T-helper 9 cell (primary cell): ENCODE measurements at regions not wholly inside any gene's neighbourhood (a gene's known extent, or its start where the extent isn't known, plus 50 kb on each side); places are given as distances from the start of the nearest gene placed in this dataset.
"Not testable (repeated sequence)": the region's sequence is repeated elsewhere in the genome, so short reads cannot be mapped to it uniquely, and the experiment has no call there.

Experiments
- DNase-seq: peaks from one replicate; pipeline ENCODE4 v3.0.0-alpha.2; 2020

DNA sequence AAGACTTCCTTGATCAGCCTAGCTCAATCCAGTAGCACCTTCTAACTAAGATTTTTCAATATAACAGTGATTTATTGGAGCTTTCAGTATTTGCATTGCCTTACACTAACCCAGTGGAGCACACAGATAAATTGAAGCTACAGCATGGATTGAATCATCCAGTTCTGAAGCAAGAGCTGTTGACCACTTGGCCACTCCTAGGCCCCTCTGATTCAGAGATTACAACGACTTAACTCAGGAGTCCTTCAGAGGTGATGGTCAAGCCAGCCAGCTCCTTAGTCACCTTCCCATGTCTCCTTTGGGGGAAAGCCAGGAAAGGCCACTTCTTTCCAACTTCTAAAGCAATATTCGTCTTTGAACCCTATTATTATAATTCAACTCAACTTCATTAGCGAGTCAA, 151.8 kb downstream of the TENT5C start:
- DNase-seq: no peak

- peak; percentile 50 for DNase-seq
Measured at GRCh38 chr1:117758444-117759316, 152.8 kb downstream of the TENT5C start.

GRCh38 chr1:117759535-117759934, 153.7 kb downstream of the TENT5C start:
- DNase-seq: no peak

DNA sequence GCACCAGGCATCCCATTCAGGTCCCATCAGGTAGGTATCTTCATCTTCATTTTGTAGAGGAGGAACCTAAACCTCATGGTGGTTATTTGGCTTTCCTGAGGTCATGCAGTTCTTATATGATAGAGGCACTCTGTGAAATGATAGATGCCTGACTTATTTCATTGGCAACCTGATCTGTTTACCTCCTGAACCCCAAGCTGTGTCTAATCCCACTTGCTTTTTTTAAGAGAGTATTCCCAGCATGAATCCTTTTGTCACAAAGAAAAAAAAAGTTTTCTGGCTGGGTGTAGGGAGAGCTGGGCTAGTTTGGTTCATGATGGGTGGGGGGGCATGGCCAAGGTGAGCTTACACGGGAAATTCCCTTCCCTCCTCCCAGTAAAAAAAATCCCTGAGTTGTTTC, 154.2 kb downstream of the TENT5C start:
- no peak for DNase-seq

GRCh38 chr1:117760485-117760884, 154.6 kb downstream of the TENT5C start:
- no peak for DNase-seq

DNA sequence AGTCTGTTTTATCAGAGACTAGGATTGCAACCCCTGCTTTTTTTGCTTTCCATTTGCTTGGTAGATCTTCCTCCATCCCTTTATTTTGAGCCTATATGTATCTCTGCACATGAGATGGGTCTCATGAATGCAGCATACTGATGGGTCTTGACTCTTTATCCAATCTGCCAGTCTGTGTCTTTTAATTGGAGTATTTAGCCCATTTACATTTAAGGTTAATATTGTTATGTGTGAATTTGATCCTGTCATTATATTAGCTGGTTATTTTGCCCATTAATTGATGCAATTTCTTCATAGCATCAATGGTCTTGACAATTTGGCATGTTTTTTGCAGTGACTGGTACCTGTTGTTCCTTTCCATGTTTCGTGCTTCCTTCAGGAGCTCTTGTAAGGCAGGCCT, 161.7 kb downstream of the GDAP2 start:
- DNase-seq: not testable (repeated sequence)

GRCh38 chr1:117770981-117771531, 158.4 kb downstream of the GDAP2 start:
- no peak for DNase-seq

GRCh38 chr1:117779364-117779763, 150.1 kb downstream of the GDAP2 start:
- DNase-seq: no peak

GRCh38 chr1:117780687-117781475, 148.5 kb downstream of the GDAP2 start:
- no peak for DNase-seq

DNA sequence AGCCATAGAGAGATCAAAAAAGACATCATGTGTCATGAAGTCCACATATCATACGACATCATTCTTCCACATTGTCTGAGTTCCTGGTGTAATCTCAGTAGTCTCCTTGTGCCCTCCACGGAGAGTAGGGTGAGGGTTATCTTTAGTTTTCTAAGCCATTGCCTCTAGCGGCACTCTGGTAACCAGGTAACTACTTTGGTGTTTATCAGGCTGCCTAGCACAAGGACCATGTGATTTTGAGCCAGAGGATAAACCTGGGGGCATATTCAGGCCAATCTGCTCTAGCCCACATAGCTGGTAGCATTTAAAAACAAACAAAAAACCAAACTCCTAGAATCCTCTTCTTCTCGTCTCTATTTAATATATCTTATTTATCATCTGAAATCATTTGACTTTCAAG, 147.4 kb downstream of the GDAP2 start:
- no peak for DNase-seq

DNA sequence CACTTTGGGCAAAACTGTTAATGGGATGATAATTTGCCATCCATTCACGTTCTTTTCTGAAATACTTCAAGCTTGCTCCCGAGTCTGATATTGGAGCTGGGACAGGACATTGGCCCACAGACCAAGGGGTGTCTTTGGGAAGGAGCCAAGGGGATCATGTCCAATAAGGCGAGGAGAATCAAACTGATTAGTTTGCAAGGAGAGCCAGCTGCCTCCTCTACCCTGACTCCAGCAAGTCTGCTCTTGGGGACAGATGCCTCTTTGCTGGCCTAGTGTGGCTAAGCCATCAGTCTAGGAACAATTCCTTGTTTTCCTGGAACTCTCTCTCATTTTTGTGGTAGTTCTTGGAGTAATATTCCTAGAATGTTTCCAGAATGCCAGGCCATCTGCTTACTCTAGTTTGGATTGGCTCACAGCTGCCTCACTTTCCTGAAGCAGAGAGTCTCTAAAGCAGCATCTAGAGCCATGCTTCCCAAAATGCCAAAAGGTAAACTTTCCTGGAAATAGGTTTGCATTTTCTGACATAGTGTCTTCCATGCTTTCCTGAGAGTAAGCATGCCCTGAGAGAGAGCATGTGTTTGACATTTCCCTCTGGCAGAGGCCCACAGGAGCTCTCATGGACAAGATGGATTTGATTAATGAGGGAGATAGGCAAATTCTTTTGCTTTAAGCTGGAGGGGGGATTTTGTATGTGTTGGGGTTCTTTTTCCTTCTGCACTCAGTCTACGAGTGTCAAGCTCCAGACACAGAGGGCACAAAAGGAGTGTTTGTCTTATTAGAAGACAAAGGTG, 145.6 kb downstream of the GDAP2 start:
- DNase-seq: no peak

DNA sequence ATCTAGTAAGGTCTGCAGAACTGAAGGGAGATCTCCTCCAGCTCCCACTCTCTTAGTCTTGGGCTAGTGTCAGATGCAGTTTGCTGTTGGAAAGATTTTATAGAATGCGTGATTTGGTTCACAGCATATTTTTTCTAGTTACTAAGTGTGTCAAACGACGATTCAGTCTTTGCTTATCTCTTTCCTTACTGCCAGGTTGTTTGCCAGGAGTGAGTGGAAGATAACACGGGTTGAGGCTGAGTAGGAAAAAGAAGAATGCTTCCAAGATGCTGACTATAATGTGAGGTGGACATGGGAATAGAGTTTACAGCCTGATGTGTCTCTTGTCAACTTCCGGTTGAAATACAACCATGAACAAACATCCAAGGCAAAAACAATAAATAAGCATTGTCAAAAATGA, 141.4 kb downstream of the GDAP2 start:
- no peak for DNase-seq

DNA sequence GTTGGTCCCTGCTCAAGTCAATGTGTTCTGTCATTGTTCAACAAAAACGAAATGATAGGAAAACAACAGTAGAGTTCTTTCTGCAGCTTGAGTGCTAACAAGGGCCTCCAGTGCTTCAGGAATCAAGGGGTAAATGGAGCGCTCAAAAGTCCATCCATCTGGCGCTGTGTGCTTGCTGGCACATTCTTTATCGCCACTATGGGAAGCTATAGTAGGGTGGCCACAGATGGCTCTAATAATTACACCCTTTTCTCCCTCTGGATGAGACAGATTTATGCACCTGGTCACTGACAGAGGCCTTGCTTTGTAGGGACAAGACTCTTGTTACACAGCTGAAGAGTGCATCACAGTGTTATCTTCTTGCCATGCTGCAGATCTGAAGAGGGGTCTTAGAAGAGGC, 136.0 kb downstream of the GDAP2 start:
- no peak for DNase-seq

DNA sequence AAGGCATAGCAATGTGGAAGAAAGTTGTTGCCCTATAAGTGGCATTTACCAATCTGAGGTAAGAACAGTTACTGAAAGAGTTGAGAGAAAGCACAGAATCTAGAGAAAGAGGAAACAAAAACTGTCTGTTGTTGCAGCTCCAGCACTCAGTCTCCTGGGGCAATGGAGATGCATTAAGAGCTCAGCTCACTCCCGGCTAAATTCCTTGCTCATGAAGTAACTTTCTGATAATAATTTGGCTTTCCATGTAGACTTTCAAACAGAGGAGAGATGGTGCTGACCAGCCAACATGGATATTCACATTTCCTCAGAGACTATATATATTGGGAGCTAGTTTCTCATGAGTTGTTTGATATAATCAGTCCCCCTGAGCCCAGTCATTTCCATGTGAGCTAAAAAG, 135.3 kb downstream of the GDAP2 start:
- DNase-seq: no peak

- no peak for DNase-seq
Measured at GRCh38 chr1:117795190-117795589, 134.2 kb downstream of the GDAP2 start.

- no peak for DNase-seq
Measured at GRCh38 chr1:117795792-117796191, 133.6 kb downstream of the GDAP2 start.

- no peak for DNase-seq
Measured at GRCh38 chr1:117796226-117796625, 133.2 kb downstream of the GDAP2 start.

GRCh38 chr1:117798550-117798949, 130.9 kb downstream of the GDAP2 start:
- DNase-seq: no peak

DNA sequence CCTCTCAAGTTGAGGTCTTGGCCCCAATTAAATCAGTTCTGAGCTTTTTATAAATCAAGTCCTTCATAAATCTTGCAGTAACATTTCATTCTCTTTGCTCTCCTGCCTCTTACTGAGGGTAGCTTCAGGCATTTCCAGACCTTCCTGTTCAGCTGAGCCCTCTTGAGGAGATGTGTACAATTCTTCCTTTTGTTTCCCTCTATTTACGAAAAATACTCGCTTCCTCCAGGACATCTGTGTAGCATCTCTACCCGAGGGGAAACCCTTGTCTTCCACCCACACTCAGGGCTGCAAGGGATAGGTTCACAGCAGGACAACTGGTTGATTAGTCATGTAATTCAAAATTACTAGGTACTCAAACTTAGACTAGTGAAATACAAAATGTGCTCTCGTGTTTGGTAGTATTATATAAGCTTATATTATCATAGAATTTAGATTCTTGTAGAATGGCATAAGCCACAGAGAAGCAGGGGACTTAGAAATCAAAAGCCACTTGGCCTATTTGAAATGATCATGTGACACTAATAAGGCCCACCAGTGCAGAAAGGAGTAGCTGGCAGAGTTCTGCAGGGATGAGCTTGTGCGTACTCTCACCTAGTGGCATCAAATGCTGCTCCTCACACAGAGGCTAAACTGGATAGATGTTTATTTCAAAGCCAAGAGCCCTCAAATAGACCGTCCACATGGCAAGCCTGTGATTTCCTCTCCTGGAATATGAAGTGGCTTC, 126.7 kb downstream of the GDAP2 start:
- DNase-seq: no peak

- DNase-seq: no peak
Measured at GRCh38 chr1:117803318-117803717, 126.1 kb downstream of the GDAP2 start.

DNA sequence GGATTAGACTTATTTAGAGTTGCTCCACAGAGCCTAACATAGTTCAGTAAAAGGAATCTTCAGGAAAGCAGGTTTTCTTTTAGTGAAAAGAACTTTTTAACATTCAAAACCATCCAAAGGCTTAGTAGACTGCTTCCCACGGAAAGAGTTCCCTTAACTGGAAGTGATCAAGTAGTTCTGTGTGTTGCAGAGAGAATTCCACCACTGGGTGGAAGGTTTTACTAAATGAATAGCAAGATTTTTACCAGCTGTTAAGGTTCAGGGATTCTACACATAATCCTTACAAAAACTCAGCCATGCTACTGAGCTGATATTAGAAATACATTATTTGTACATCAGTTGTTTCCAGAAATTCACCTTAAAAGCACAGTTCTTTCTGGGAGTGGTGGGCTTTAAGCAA, 119.7 kb downstream of the GDAP2 start:
- DNase-seq: no peak

GRCh38 chr1:117810553-117810952, 118.9 kb downstream of the GDAP2 start:
- no peak for DNase-seq
